ENCODE measurements at regions not wholly inside any gene's neighbourhood (a gene's known extent, or its start where the extent isn't known, plus 50 kb on each side); places are given as distances from the start of the nearest gene placed in this dataset.

GRCh38 chr11:70744396-70745185, 346.3 kb downstream of the CTTN start:
- Histone ChIP-seq H3K27me3 (no peaks in the 10 kb centered on the region), H3K9me3 (no peaks in the 10 kb centered on the region), H3K27ac (no peak overlapping the region), H3K36me3 (no peaks in the 10 kb centered on the region), H3K4me1 (no peaks in the 10 kb centered on the region), H3K4me3 (no peak overlapping the region)
- TF ChIP-seq CTCF (IDR thresholded peaks at IDR 0.05) (no peak), POLR2A (IDR thresholded peaks at IDR 0.05) (no peak)
- DNase-seq: no peak

GRCh38 chr11:70745451-70745850, 347.1 kb downstream of the CTTN start:
- Histone ChIP-seq H3K27me3 (no peaks in the 10 kb centered on the region), H3K4me3 (no peak overlapping the region), H3K4me1 (no peaks in the 10 kb centered on the region), H3K9me3 (no peaks in the 10 kb centered on the region), H3K36me3 (no peaks in the 10 kb centered on the region), H3K27ac (no peak overlapping the region)
- DNase-seq: no peak
- TF ChIP-seq CTCF (IDR thresholded peaks at IDR 0.05) (no peak), POLR2A (IDR thresholded peaks at IDR 0.05) (no peak)

GRCh38 chr11:70745941-70746340, 347.6 kb downstream of the CTTN start:
- Histone ChIP-seq H3K4me3 (no peak overlapping the region), H3K36me3 (no peaks in the 10 kb centered on the region), H3K27ac (no peak overlapping the region), H3K4me1 (no peaks in the 10 kb centered on the region), H3K27me3 (no peaks in the 10 kb centered on the region), H3K9me3 (peaks cover 0 to 3% (median 0%) of the 10 kb centered on the region in 4 donors)
- no peak for DNase-seq
- TF ChIP-seq CTCF (IDR thresholded peaks at IDR 0.05): no peak
- TF ChIP-seq POLR2A (IDR thresholded peaks at IDR 0.05): no peak

GRCh38 chr11:70746351-70746750, 348.0 kb downstream of the CTTN start:
- Histone ChIP-seq H3K9me3 (peaks cover 0 to 3% (median 0%) of the 10 kb centered on the region in 4 donors), H3K27ac (no peak overlapping the region), H3K27me3 (no peaks in the 10 kb centered on the region), H3K36me3 (no peaks in the 10 kb centered on the region), H3K4me3 (no peak overlapping the region), H3K4me1 (no peaks in the 10 kb centered on the region)
- DNase-seq: no peak
- no peak for TF ChIP-seq POLR2A (IDR thresholded peaks at IDR 0.05)
- TF ChIP-seq CTCF (IDR thresholded peaks at IDR 0.05): no peak

- no peak for DNase-seq
- TF ChIP-seq POLR2A (IDR thresholded peaks at IDR 0.05) (no peak), CTCF (IDR thresholded peaks at IDR 0.05) (no peak)
- no peaks in the 10 kb centered on the region for H3K4me1 ChIP-seq
- H3K27ac ChIP-seq: no peak overlapping the region
- peaks cover 0 to 3% (median 0%) of the 10 kb centered on the region in 4 donors for H3K9me3 ChIP-seq
- H3K27me3 ChIP-seq: no peaks in the 10 kb centered on the region
- H3K36me3 ChIP-seq: no peaks in the 10 kb centered on the region
- no peak overlapping the region for H3K4me3 ChIP-seq
Measured at GRCh38 chr11:70747285-70747684, 349.0 kb downstream of the CTTN start.
